GM12878 (cell line): ENCODE measurements at regions not wholly inside any gene's neighbourhood (a gene's known extent, or its start where the extent isn't known, plus 50 kb on each side); places are given as distances from the start of the nearest gene placed in this dataset.

ENCODE experiments used
- ATAC-seq: fragments of 200-7000 bp; cut with Tn5 transposase; 3 replicates; pipeline ENCODE4 v1.9.1; 2020; ENCODE audit warnings: mild to moderate bottlenecking, moderate library complexity
- BruUV-seq: library from RNA; stranded (reverse); fragments of 400-500 nt; replicated peaks from 2 replicates; lab custom pipeline; 2021; lab: Mats Ljungman, UMichigan
- CTCF ChIA-PET: fragments of 300-600 bp; sonication (Branson Sonifier 250); formaldehyde crosslinking; extraction: SDS; loops from one replicate; lab custom pipeline; 2021; ENCODE audit warnings: inconsistent platforms; lab: Yijun Ruan, JAX
- POLR2A ChIA-PET: fragments of 350-600 bp; formaldehyde crosslinking; extraction: SDS; loops from one replicate; lab custom pipeline; 2021; ENCODE audit warnings: inconsistent platforms; lab: Charles Lee
- RAD21 ChIA-PET: fragments of 300-600 bp; sonication (Branson Sonifier 250); formaldehyde crosslinking; loops from one replicate; lab custom pipeline; 2023; ENCODE audit warnings: antibody characterized with exemption; ENCODE audit not compliant: unreplicated experiment; lab: Charles Lee
- SMC1A ChIA-PET: fragments of 300-600 bp; sonication (Branson Sonifier 250); formaldehyde crosslinking; loops from one replicate; lab custom pipeline; 2023; ENCODE audit not compliant: unreplicated experiment, uncharacterized antibody; lab: Charles Lee
- DNase-seq: peaks from one replicate; pipeline ENCODE4 v3.0.0-alpha.2; 2011; ENCODE audit warnings: low read depth, low spot score
- FAIRE-seq: peaks from 3 replicates; lab custom pipeline; 2011; peaks lifted over from hg19 to GRCh38; lab: Jason Lieb, UNC
- H2AFZ ChIP-seq: 2 replicates; pipeline ENCODE4 v1.6.0; 2011; ENCODE audit warnings: low read depth, low read length, control low read depth; ENCODE audit not compliant: control insufficient read depth
- H3K27ac ChIP-seq: 2 replicates; pipeline ENCODE4 v1.5.1; 2011; ENCODE audit warnings: control low read depth; ENCODE audit not compliant: control insufficient read depth, insufficient read depth
- H3K27me3 ChIP-seq, 2 experiments: replicated peaks in 1 of 2; 2 replicates each; pipeline versions ENCODE4 v1.6.0 to v1.6.1; 2011; ENCODE audit warnings: low read length in 1 of 2; ENCODE audit not compliant: control insufficient read depth in 2 of 2, insufficient read depth in 2 of 2
- H3K36me3 ChIP-seq, 2 experiments: 2 replicates each; pipeline ENCODE4 v1.5.1; 2011; ENCODE audit warnings: low read length in 1 of 2; ENCODE audit not compliant: control insufficient read depth in 2 of 2, insufficient read depth in 2 of 2
- H3K4me1 ChIP-seq: 2 replicates; pipeline ENCODE4 v1.6.1; 2011; ENCODE audit warnings: mild to moderate bottlenecking, low read length, moderate library complexity, mixed read lengths; ENCODE audit not compliant: control insufficient read depth, insufficient read depth
- H3K4me2 ChIP-seq: 2 replicates; pipeline ENCODE4 v1.6.0; 2011; ENCODE audit warnings: control low read depth; ENCODE audit not compliant: control insufficient read depth, insufficient read depth
- H3K4me3 ChIP-seq: fragments of 200-600 bp; sonication (generic); 2 replicates; pipeline ENCODE4 v1.5.1; 2016
- H3K79me2 ChIP-seq: 2 replicates; pipeline ENCODE4 v1.6.0; 2011; ENCODE audit warnings: low read length; ENCODE audit not compliant: control insufficient read depth, insufficient read depth
- H3K9ac ChIP-seq: 2 replicates; pipeline ENCODE4 v1.8.0; 2011; ENCODE audit warnings: low read length, control low read depth, mixed read lengths; ENCODE audit not compliant: control insufficient read depth, insufficient read depth
- H3K9me3 ChIP-seq: replicated peaks from 3 replicates; pipeline ENCODE4 v1.5.1; 2011; ENCODE audit warnings: mild to moderate bottlenecking, low read length; ENCODE audit not compliant: control insufficient read depth, insufficient read depth
- H4K20me1 ChIP-seq: 2 replicates; pipeline ENCODE4 v1.6.0; 2011; ENCODE audit not compliant: control insufficient read depth, insufficient read depth
- CBX3 ChIP-seq: fragments of 200-600 bp; sonication (generic); IDR thresholded peaks from 2 replicates; pipeline ENCODE4 v1.6.1; 2016; ENCODE audit warnings: low read depth, borderline replicate concordance
- CREM ChIP-seq: IDR thresholded peaks from 2 replicates; pipeline ENCODE4 v1.6.1; 2014; ENCODE audit warnings: antibody characterized with exemption, low read depth
- FOXK2 ChIP-seq: fragments of 450-650 bp; IDR thresholded peaks from 2 replicates; pipeline ENCODE4 v1.6.1; 2017; ENCODE audit warnings: mild to moderate bottlenecking, moderate library complexity
- JUND ChIP-seq: IDR thresholded peaks from 2 replicates; pipeline ENCODE4 v1.6.1; 2012; ENCODE audit warnings: low read depth, mild to moderate bottlenecking, low read length, improper control_type of control experiment, moderate library complexity
- LARP7 ChIP-seq: fragments of 450-650 bp; IDR thresholded peaks from 2 replicates; pipeline ENCODE4 v1.6.1; 2017; ENCODE audit warnings: mild to moderate bottlenecking
- MYC ChIP-seq: IDR thresholded peaks from 2 replicates; pipeline ENCODE4 v1.6.1; 2011; ENCODE audit warnings: mild to moderate bottlenecking, low read length, moderate library complexity, inconsistent platforms; ENCODE audit not compliant: insufficient read depth, insufficient replicate concordance, insufficient read length, severe bottlenecking
- NR2F1 ChIP-seq: fragments of 450-650 bp; conservative IDR thresholded peaks from 2 replicates; pipeline ENCODE4 v1.6.1; 2017; ENCODE audit warnings: mild to moderate bottlenecking
- RCOR1 ChIP-seq: conservative IDR thresholded peaks from 2 replicates; pipeline ENCODE4 v1.6.1; 2012; ENCODE audit warnings: low read depth, low read length, improper control_type of control experiment
- ZNF274 ChIP-seq: IDR thresholded peaks from one replicate; pipeline ENCODE4 v1.8.0; 2011; ENCODE audit not compliant: insufficient read length, insufficient read depth
- WGBS: methylation state at CpG from one replicate; pipeline ENCODE4 v1.1.6; 2016; ENCODE audit warnings: low lambda C conversion rate; ENCODE audit not compliant: insufficient replicate concordance, insufficient coverage; ENCODE audit errors: missing lambda C conversion rate; 5-methylcytosine and 5-hydroxymethylcytosine counted together
- in situ Hi-C: fragments of 300-500 bp; cut with MboI; formaldehyde crosslinking; loops from 9 replicates; pipeline ENCODE4 v1.14.3; 2018; ENCODE audit warnings: mixed read lengths
- intact Hi-C: fragments of 100-400 bp; cut with micrococcal nuclease; formaldehyde crosslinking; loops from one replicate; pipeline ENCODE4 v1.14.2; 2022; ENCODE audit not compliant: unreplicated experiment
- TF ChIP-seq, protein P1 (sequence below): fragments of 150-350 bp; IDR thresholded peaks from 2 replicates; pipeline ENCODE4 v1.6.1; 2016; ENCODE audit warnings: low read depth, low read length
- TF ChIP-seq, protein P2 (sequence below): fragments of 450-650 bp; formaldehyde crosslinking; IDR thresholded peaks from 2 replicates; pipeline ENCODE4 v1.4.0; 2022; ENCODE audit warnings: mild to moderate bottlenecking, moderate library complexity
- TF ChIP-seq, protein P3 (sequence below): fragments of 450-650 bp; IDR thresholded peaks from 2 replicates; pipeline ENCODE4 v1.6.1; 2017; ENCODE audit warnings: mild to moderate bottlenecking, moderate library complexity

DNA sequence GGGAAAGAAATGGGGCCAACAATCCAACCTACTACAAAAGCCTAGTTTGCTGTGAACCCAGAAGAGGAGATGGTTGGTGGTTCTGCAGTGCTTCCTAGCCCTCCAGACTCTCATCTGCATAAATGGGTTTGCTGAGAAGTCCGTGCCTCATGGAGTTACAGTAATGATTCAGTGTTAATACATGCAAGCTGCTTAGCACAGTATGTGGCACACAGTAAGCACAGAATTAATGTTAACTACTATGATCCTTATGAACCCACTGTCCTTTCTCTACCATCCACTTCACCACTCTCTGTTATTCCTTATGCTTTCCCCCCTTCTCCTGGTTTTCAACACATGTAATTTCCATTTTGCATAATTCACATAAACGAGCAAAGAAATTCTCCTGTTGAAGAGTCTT, 100.0 kb downstream of the ACTBL2 start:
- DNase-seq, result no peak
- CTCF ChIA-PET, result interaction anchor here (1.4 kb wide), 1 partner anchor 44 kb away, joined by 3 read pairs; no protein-coding TSS in a partner anchor
- no peak overlapping the region for H3K9ac ChIP-seq
- no peaks in the 10 kb centered on the region for H3K27me3 ChIP-seq
- in situ Hi-C loops, result no loop called here
- no TSS peak for BruUV-seq
- SMC1A ChIA-PET, result no interaction called here
- 0% methylated on average over 2 of the region's 2 CpGs for WGBS
- H3K27ac ChIP-seq, result no peak overlapping the region
- H3K79me2 ChIP-seq, result no peaks in the 10 kb centered on the region
- TF ChIP-seq, protein P1, sequence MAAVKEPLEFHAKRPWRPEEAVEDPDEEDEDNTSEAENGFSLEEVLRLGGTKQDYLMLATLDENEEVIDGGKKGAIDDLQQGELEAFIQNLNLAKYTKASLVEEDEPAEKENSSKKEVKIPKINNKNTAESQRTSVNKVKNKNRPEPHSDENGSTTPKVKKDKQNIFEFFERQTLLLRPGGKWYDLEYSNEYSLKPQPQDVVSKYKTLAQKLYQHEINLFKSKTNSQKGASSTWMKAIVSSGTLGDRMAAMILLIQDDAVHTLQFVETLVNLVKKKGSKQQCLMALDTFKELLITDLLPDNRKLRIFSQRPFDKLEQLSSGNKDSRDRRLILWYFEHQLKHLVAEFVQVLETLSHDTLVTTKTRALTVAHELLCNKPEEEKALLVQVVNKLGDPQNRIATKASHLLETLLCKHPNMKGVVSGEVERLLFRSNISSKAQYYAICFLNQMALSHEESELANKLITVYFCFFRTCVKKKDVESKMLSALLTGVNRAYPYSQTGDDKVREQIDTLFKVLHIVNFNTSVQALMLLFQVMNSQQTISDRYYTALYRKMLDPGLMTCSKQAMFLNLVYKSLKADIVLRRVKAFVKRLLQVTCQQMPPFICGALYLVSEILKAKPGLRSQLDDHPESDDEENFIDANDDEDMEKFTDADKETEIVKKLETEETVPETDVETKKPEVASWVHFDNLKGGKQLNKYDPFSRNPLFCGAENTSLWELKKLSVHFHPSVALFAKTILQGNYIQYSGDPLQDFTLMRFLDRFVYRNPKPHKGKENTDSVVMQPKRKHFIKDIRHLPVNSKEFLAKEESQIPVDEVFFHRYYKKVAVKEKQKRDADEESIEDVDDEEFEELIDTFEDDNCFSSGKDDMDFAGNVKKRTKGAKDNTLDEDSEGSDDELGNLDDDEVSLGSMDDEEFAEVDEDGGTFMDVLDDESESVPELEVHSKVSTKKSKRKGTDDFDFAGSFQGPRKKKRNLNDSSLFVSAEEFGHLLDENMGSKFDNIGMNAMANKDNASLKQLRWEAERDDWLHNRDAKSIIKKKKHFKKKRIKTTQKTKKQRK, result no peak
- no peak for TF ChIP-seq LARP7
- TF ChIP-seq, protein P2, sequence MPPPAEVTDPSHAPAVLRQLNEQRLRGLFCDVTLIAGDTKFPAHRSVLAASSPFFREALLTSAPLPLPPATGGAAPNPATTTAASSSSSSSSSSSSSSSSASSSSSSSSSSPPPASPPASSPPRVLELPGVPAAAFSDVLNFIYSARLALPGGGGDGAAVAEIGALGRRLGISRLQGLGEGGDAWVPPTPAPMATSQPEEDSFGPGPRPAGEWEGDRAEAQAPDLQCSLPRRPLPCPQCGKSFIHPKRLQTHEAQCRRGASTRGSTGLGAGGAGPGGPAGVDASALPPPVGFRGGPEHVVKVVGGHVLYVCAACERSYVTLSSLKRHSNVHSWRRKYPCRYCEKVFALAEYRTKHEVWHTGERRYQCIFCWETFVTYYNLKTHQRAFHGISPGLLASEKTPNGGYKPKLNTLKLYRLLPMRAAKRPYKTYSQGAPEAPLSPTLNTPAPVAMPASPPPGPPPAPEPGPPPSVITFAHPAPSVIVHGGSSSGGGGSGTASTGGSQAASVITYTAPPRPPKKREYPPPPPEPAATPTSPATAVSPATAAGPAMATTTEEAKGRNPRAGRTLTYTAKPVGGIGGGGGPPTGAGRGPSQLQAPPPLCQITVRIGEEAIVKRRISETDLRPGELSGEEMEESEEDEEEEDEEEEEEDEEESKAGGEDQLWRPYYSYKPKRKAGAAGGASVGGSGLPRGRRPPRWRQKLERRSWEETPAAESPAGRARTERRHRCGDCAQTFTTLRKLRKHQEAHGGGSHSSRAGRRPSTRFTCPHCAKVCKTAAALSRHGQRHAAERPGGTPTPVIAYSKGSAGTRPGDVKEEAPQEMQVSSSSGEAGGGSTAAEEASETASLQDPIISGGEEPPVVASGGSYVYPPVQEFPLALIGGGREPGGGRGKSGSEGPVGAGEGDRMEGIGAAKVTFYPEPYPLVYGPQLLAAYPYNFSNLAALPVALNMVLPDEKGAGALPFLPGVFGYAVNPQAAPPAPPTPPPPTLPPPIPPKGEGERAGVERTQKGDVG (CRISPR knock-in tag), result no peak
- TF ChIP-seq RCOR1, result no peak
- TF ChIP-seq CBX3, result no peak
- no peak for TF ChIP-seq JUND
- TF ChIP-seq MYC, result no peak
- no peak for TF ChIP-seq FOXK2
- TF ChIP-seq, protein P3, sequence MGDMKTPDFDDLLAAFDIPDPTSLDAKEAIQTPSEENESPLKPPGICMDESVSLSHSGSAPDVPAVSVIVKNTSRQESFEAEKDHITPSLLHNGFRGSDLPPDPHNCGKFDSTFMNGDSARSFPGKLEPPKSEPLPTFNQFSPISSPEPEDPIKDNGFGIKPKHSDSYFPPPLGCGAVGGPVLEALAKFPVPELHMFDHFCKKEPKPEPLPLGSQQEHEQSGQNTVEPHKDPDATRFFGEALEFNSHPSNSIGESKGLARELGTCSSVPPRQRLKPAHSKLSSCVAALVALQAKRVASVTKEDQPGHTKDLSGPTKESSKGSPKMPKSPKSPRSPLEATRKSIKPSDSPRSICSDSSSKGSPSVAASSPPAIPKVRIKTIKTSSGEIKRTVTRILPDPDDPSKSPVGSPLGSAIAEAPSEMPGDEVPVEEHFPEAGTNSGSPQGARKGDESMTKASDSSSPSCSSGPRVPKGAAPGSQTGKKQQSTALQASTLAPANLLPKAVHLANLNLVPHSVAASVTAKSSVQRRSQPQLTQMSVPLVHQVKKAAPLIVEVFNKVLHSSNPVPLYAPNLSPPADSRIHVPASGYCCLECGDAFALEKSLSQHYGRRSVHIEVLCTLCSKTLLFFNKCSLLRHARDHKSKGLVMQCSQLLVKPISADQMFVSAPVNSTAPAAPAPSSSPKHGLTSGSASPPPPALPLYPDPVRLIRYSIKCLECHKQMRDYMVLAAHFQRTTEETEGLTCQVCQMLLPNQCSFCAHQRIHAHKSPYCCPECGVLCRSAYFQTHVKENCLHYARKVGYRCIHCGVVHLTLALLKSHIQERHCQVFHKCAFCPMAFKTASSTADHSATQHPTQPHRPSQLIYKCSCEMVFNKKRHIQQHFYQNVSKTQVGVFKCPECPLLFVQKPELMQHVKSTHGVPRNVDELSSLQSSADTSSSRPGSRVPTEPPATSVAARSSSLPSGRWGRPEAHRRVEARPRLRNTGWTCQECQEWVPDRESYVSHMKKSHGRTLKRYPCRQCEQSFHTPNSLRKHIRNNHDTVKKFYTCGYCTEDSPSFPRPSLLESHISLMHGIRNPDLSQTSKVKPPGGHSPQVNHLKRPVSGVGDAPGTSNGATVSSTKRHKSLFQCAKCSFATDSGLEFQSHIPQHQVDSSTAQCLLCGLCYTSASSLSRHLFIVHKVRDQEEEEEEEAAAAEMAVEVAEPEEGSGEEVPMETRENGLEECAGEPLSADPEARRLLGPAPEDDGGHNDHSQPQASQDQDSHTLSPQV, result no peak
- no peak for TF ChIP-seq NR2F1
- no peak for TF ChIP-seq CREM
- TF ChIP-seq ZNF274, result no peak
- RAD21 ChIA-PET, result no interaction called here
- no peaks in the 10 kb centered on the region for H3K9me3 ChIP-seq
- ATAC-seq, result no peak
- no peak overlapping the region for H3K4me3 ChIP-seq
- no peak for FAIRE-seq
- H3K4me2 ChIP-seq, result no peak overlapping the region
- H4K20me1 ChIP-seq, result no peaks in the 10 kb centered on the region
- H3K36me3 ChIP-seq, result no peaks in the 10 kb centered on the region
- POLR2A ChIA-PET, result no interaction called here
- intact Hi-C loops, result no loop called here
- H3K4me1 ChIP-seq, result no peaks in the 10 kb centered on the region
- no peak overlapping the region for H2AFZ ChIP-seq
